ENCODE measurements at regions not wholly inside any gene's neighbourhood (a gene's known extent, or its start where the extent isn't known, plus 50 kb on each side); places are given as distances from the start of the nearest gene placed in this dataset.

- Histone ChIP-seq H3K36me3 (ENCODE audit: control insufficient read depth in 2 of 4, insufficient read depth in 4 of 4, low read length in 3 of 4) (no peaks in the 10 kb centered on the region), H4K5ac (ENCODE audit: insufficient read length, low read depth, low read length) (no peak overlapping the region), H3K14ac (ENCODE audit: insufficient read length) (no peak overlapping the region), H2AK5ac (ENCODE audit: low read depth, low read length) (no peak overlapping the region), H3K79me2 (ENCODE audit: control insufficient read depth in 1 of 2, insufficient read depth in 2 of 2, low read length in 2 of 2) (no peaks in the 10 kb centered on the region), H3K9me3 (ENCODE audit: insufficient read depth in 2 of 2, low read depth in 1 of 2, low read length in 1 of 2) (no peaks in the 10 kb centered on the region), H4K8ac (ENCODE audit: extremely low read depth, insufficient read depth, low read length) (no peak overlapping the region), H3K27ac (ENCODE audit: low read depth, low read length) (no peak overlapping the region), H2BK12ac (ENCODE audit: low read depth, low read length) (no peak overlapping the region), H3K4me1 (replicated peaks in 1 of 4; ENCODE audit: control insufficient read depth in 3 of 4, insufficient read depth in 4 of 4, low read length in 3 of 4) (no peaks in the 10 kb centered on the region), H3K56ac (replicated peaks; ENCODE audit: insufficient read length, low read depth, low read length) (no peak overlapping the region), H2AFZ (ENCODE audit: low read length) (no peak overlapping the region), H3K9ac (replicated peaks in 1 of 4; ENCODE audit: extremely low read depth in 1 of 4, low read depth in 3 of 4, low read length in 3 of 4) (no peak overlapping the region), H3K18ac (ENCODE audit: extremely low read depth, low read length) (no peak overlapping the region), H3K27me3 (replicated peaks in 1 of 4; ENCODE audit: control insufficient read depth in 3 of 4, extremely low read depth in 1 of 4, insufficient read depth in 3 of 4, low read length in 3 of 4) (no peaks in the 10 kb centered on the region), H2BK5ac (ENCODE audit: low read depth, low read length) (no peak overlapping the region), H3K79me1 (ENCODE audit: low read depth, low read length) (no peaks in the 10 kb centered on the region), H3K4me3 (ENCODE audit: extremely low read depth in 1 of 4, insufficient read depth in 2 of 4, low read depth in 3 of 4, low read length in 4 of 4) (no peak overlapping the region), H2BK20ac (ENCODE audit: low read length) (no peak overlapping the region), H3K4ac (replicated peaks; ENCODE audit: insufficient read length, low read depth, low read length) (no peak overlapping the region), H2BK120ac (replicated peaks; ENCODE audit: low read depth, low read length) (no peak overlapping the region), H3K4me2 (ENCODE audit: insufficient read depth in 1 of 2, low read depth in 2 of 2, low read length in 2 of 2) (no peak overlapping the region), H4K91ac (replicated peaks; ENCODE audit: insufficient read length, low read length) (no peak overlapping the region), H2BK15ac (ENCODE audit: low read length) (no peak overlapping the region), H3K23me2 (ENCODE audit: low read depth, low read length) (no peaks in the 10 kb centered on the region), H3K23ac (ENCODE audit: insufficient read length) (no peak overlapping the region), H4K20me1 (replicated peaks in 1 of 2; ENCODE audit: control insufficient read depth in 1 of 2, insufficient read depth in 2 of 2, low read length in 2 of 2) (no peaks in the 10 kb centered on the region)
- CTCF ChIA-PET (ENCODE audit: partially characterized antibody), result no interaction called here
- POLR2A ChIA-PET (ENCODE audit: partially characterized antibody), result no interaction called here
- FAIRE-seq (no peak), DNase-seq (ENCODE audit: low read depth in 1 of 2, low spot score in 2 of 2) (no peak)
- TF ChIP-seq CTCF (IDR thresholded peaks at IDR 0.05; ENCODE audit: control extremely low read depth in 1 of 3, insufficient read depth in 1 of 3, low read depth in 1 of 3, low read length in 3 of 3) (no peak), EGR1 (IDR thresholded peaks at IDR 0.05; ENCODE audit: borderline replicate concordance, low read depth, low read length) (no peak), JUND (IDR thresholded peaks at IDR 0.05; ENCODE audit: low read length) (no peak), JUN (IDR thresholded peaks at IDR 0.05; ENCODE audit: low read depth, low read length) (no peak), MAX (IDR thresholded peaks at IDR 0.05) (no peak), TAF1 (IDR thresholded peaks at IDR 0.05; ENCODE audit: low read depth, low read length) (no peak), SP1 (IDR thresholded peaks at IDR 0.05; ENCODE audit: low read depth, low read length) (no peak), MAFK (IDR thresholded peaks at IDR 0.05; ENCODE audit: low read depth, low read length) (no peak)
- 85% methylated on average over 2 of the region's 2 CpGs; no CpG with 5 or more reads in 1 of the 2 experiments for WGBS, 2 experiments (ENCODE audit: extremely low coverage in 1 of 2, insufficient coverage in 1 of 2, insufficient read length in 1 of 2, insufficient replicate concordance in 2 of 2, low coverage in 1 of 2, low lambda C conversion rate in 2 of 2, missing lambda C conversion rate in 1 of 2)
These were observed 282.2 kb downstream of the GUCY2F start for GRCh38 chrX:109199726-109200125.
